CD14-positive monocyte (primary cell): ENCODE measurements at regions not wholly inside any gene's neighbourhood (a gene's known extent, or its start where the extent isn't known, plus 50 kb on each side); places are given as distances from the start of the nearest gene placed in this dataset.

Source experiments
- DNase-seq, 3 donors: peaks; one replicate each; pipeline ENCODE4 v3.0.0-alpha.2; 2011 to 2022
- H2AFZ ChIP-seq: 2 replicates; pipeline ENCODE4 v1.6.0; 2012; ENCODE audit warnings: mild to moderate bottlenecking, low read depth, low read length, inconsistent platforms; ENCODE audit not compliant: insufficient read depth, poor library complexity, severe bottlenecking
- H3K27ac ChIP-seq, 2 donors: 1 replicate in 1 of 2; 2 replicates in 1 of 2; pipeline ENCODE4 v1.5.1; 2012 to 2013; ENCODE audit warnings: low read length in 2 of 2, control low read depth in 1 of 2, inconsistent platforms in 1 of 2, low read depth in 1 of 2, mild to moderate bottlenecking in 1 of 2
- H3K27me3 ChIP-seq, 2 donors: one replicate each; pipeline versions ENCODE4 v1.6.0 to v1.6.1; 2011 to 2013; ENCODE audit warnings: low read length in 2 of 2; ENCODE audit not compliant: control insufficient read depth in 2 of 2, insufficient read depth in 2 of 2
- H3K36me3 ChIP-seq, 2 donors: replicated peaks in 1 of 2; 1 replicate in 1 of 2; 2 replicates in 1 of 2; pipeline versions ENCODE4 v1.5.1 to v1.6.1; 2012 to 2013; ENCODE audit warnings: low read length in 2 of 2, control low read depth in 1 of 2, inconsistent platforms in 1 of 2, mild to moderate bottlenecking in 1 of 2; ENCODE audit not compliant: insufficient read depth in 2 of 2, control insufficient read depth in 1 of 2
- H3K4me1 ChIP-seq, 2 donors: 1 replicate in 1 of 2; 2 replicates in 1 of 2; pipeline versions ENCODE4 v1.5.1 to v1.6.1; 2012 to 2013; ENCODE audit warnings: low read length in 2 of 2, control low read depth in 1 of 2, inconsistent platforms in 1 of 2, mild to moderate bottlenecking in 1 of 2, moderate library complexity in 1 of 2; ENCODE audit not compliant: insufficient read depth in 2 of 2, control insufficient read depth in 1 of 2
- H3K4me2 ChIP-seq: replicated peaks from 2 replicates; pipeline ENCODE3; 2012; ENCODE audit warnings: low read length, moderate library complexity, mild to moderate bottlenecking; ENCODE audit not compliant: poor library complexity, severe bottlenecking; ENCODE audit errors: extremely low read depth
- H3K4me3 ChIP-seq, 3 experiments: fragments of 200-600 bp in 1 of 3; sonication (generic) in 1 of 3; replicated peaks in 1 of 3; 1 replicate in 2 of 3; 2 replicates in 1 of 3; pipeline ENCODE4 v1.5.1; 2011 to 2013; ENCODE audit warnings: low read length in 3 of 3, mild to moderate bottlenecking in 3 of 3, control low read depth in 2 of 3, low read depth in 2 of 3, inconsistent platforms in 1 of 3, moderate library complexity in 1 of 3
- H3K79me2 ChIP-seq: 2 replicates; pipeline ENCODE4 v1.6.0; 2012; ENCODE audit warnings: mild to moderate bottlenecking, control low read depth, inconsistent platforms, low read length, moderate library complexity; ENCODE audit not compliant: insufficient read depth
- H3K9ac ChIP-seq: 2 replicates; pipeline ENCODE4 v1.6.0; 2017; ENCODE audit warnings: low read length, mild to moderate bottlenecking; ENCODE audit not compliant: insufficient read depth, poor library complexity, severe bottlenecking
- H3K9me3 ChIP-seq, 2 donors: replicated peaks in 1 of 2; 1 replicate in 1 of 2; 2 replicates in 1 of 2; pipeline versions ENCODE4 v1.5.1 to v1.6.1; 2012 to 2013; ENCODE audit warnings: low read length in 2 of 2, control low read depth in 1 of 2; ENCODE audit not compliant: control insufficient read depth in 1 of 2, insufficient read depth in 1 of 2
- H4K20me1 ChIP-seq: 2 replicates; pipeline ENCODE4 v1.6.0; 2012; ENCODE audit warnings: mild to moderate bottlenecking, low read length, control low read depth, moderate library complexity; ENCODE audit not compliant: insufficient read depth
- H3K27ac Mint-ChIP-seq, 7 donors: one replicate each; pipeline ENCODE4 v1.8.0; 2020; ENCODE audit warnings: mild to moderate bottlenecking in 7 of 7, mixed read lengths in 7 of 7, moderate library complexity in 6 of 7, inconsistent platforms in 2 of 7
- H3K27me3 Mint-ChIP-seq, 3 donors: one replicate each; pipeline ENCODE4 v1.8.0; 2021 to 2022; ENCODE audit warnings: low read depth in 3 of 3, mild to moderate bottlenecking in 3 of 3, mixed read lengths in 3 of 3, moderate library complexity in 3 of 3, inconsistent platforms in 1 of 3
- H3K36me3 Mint-ChIP-seq, 2 donors: one replicate each; pipeline ENCODE4 v1.8.0; 2020; ENCODE audit warnings: mixed read lengths in 2 of 2, inconsistent platforms in 1 of 2, mild to moderate bottlenecking in 1 of 2
- H3K4me1 Mint-ChIP-seq: one replicate; pipeline ENCODE4 v1.8.0; 2020; ENCODE audit warnings: mild to moderate bottlenecking, mixed read lengths
- H3K4me3 Mint-ChIP-seq, 2 donors: one replicate each; pipeline ENCODE4 v1.8.0; 2020; ENCODE audit warnings: mild to moderate bottlenecking in 2 of 2, mixed read lengths in 2 of 2, moderate library complexity in 1 of 2
- H3K9me3 Mint-ChIP-seq, 7 donors: one replicate each; pipeline ENCODE4 v1.8.0; 2020 to 2022; ENCODE audit warnings: mixed read lengths in 7 of 7, mild to moderate bottlenecking in 6 of 7, moderate library complexity in 6 of 7, inconsistent platforms in 2 of 7
- WGBS: methylation state at CpG from one replicate; pipeline ENCODE4 v1.1.5; 2013; ENCODE audit warnings: missing lambda C conversion rate; ENCODE audit not compliant: insufficient coverage; 5-methylcytosine and 5-hydroxymethylcytosine counted together
- intact Hi-C, 2 donors: fragments of 100-400 bp; cut with micrococcal nuclease; formaldehyde crosslinking; loops; one replicate each; pipeline versions ENCODE4 v1.15.0 to v1.15.1; 2023
- TF ChIP-seq, protein P1 (sequence below): fragments of 200-600 bp; IDR thresholded peaks from one replicate; pipeline ENCODE4 v1.8.0; 2022; ENCODE audit warnings: antibody characterized with exemption, mild to moderate bottlenecking

- WGBS, result 92% methylated on average over 2 of the region's 6 CpGs
- no peak for DNase-seq
- no peaks in the 10 kb centered on the region for H3K79me2 ChIP-seq
- H3K4me3 Mint-ChIP-seq, result no peak overlapping the region
- no peaks in the 10 kb centered on the region for H4K20me1 ChIP-seq
- H3K27ac ChIP-seq, result no peak overlapping the region
- no peaks in the 10 kb centered on the region for H3K27me3 Mint-ChIP-seq
- no peak overlapping the region for H2AFZ ChIP-seq
- peaks cover 0 to 4% (median 1%) of the 10 kb centered on the region in 7 donors for H3K9me3 Mint-ChIP-seq
- no peaks in the 10 kb centered on the region for H3K36me3 Mint-ChIP-seq
- no peak overlapping the region for H3K4me2 ChIP-seq
- no peak overlapping the region for H3K9ac ChIP-seq
- H3K9me3 ChIP-seq, result no peaks in the 10 kb centered on the region
- H3K4me3 ChIP-seq, result no peak overlapping the region
- TF ChIP-seq, protein P1, sequence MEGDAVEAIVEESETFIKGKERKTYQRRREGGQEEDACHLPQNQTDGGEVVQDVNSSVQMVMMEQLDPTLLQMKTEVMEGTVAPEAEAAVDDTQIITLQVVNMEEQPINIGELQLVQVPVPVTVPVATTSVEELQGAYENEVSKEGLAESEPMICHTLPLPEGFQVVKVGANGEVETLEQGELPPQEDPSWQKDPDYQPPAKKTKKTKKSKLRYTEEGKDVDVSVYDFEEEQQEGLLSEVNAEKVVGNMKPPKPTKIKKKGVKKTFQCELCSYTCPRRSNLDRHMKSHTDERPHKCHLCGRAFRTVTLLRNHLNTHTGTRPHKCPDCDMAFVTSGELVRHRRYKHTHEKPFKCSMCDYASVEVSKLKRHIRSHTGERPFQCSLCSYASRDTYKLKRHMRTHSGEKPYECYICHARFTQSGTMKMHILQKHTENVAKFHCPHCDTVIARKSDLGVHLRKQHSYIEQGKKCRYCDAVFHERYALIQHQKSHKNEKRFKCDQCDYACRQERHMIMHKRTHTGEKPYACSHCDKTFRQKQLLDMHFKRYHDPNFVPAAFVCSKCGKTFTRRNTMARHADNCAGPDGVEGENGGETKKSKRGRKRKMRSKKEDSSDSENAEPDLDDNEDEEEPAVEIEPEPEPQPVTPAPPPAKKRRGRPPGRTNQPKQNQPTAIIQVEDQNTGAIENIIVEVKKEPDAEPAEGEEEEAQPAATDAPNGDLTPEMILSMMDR, result no peak
- no peaks in the 10 kb centered on the region for H3K36me3 ChIP-seq
- no peak overlapping the region for H3K27ac Mint-ChIP-seq
- no peaks in the 10 kb centered on the region for H3K27me3 ChIP-seq
- H3K4me1 ChIP-seq, result no peaks in the 10 kb centered on the region
- no peaks in the 10 kb centered on the region for H3K4me1 Mint-ChIP-seq
- intact Hi-C loops, result no loop called here
Observed at GRCh38 chr12:90836689-90837088, 118.3 kb downstream of the CCER1 start.

GRCh38 chr12:90833228-90833627 lies 121.7 kb downstream of the CCER1 start:
- Histone ChIP-seq H3K36me3 (no peaks in the 10 kb centered on the region), H3K4me3 (no peak overlapping the region), H2AFZ (no peak overlapping the region), H3K27me3 (no peaks in the 10 kb centered on the region), H3K79me2 (no peaks in the 10 kb centered on the region), H3K27ac (no peak overlapping the region), H4K20me1 (no peaks in the 10 kb centered on the region), H3K9me3 (no peaks in the 10 kb centered on the region), H3K4me1 (no peaks in the 10 kb centered on the region), H3K4me2 (no peak overlapping the region), H3K9ac (no peak overlapping the region)
- TF ChIP-seq, protein P1, result no peak
- H3K27ac Mint-ChIP-seq, result no peak overlapping the region
- H3K4me3 Mint-ChIP-seq, result no peak overlapping the region
- peaks cover 0 to 2% (median 0%) of the 10 kb centered on the region in 3 donors for H3K27me3 Mint-ChIP-seq
- no peaks in the 10 kb centered on the region for H3K4me1 Mint-ChIP-seq
- H3K36me3 Mint-ChIP-seq, result no peaks in the 10 kb centered on the region
- peaks cover 0 to 6% (median 0%) of the 10 kb centered on the region in 7 donors for H3K9me3 Mint-ChIP-seq
- 55% methylated on average over 1 of the region's 2 CpGs for WGBS
- intact Hi-C loops, result no loop called here
- no peak for DNase-seq
